Esophagus muscularis mucosa (tissue), 4 donors: ENCODE measurements at regions not wholly inside any gene's neighbourhood (a gene's known extent, or its start where the extent isn't known, plus 50 kb on each side); places are given as distances from the start of the nearest gene placed in this dataset.

ENCODE experiments used
- EP300 ChIP-seq: sonication (generic); formaldehyde crosslinking; IDR thresholded peaks from one replicate; pipeline ENCODE4 v1.6.1; 2017; ENCODE audit warnings: antibody characterized with exemption
- POLR2A ChIP-seq: fragments of 450-650 bp; IDR thresholded peaks from one replicate; pipeline ENCODE4 v1.6.1; 2017; ENCODE audit warnings: antibody characterized with exemption, moderate library complexity, mild to moderate bottlenecking, low read depth
- POLR2AphosphoS5 ChIP-seq, 2 donors: sonication (generic); formaldehyde crosslinking; IDR thresholded peaks; one replicate each; pipeline ENCODE4 v1.6.1; 2017; ENCODE audit warnings: antibody characterized with exemption in 2 of 2
- TF ChIP-seq, protein P1 (sequence below), 3 experiments: fragments of 200-600 bp in 2 of 3; fragments of 450-650 bp in 1 of 3; sonication (generic) in 2 of 3; IDR thresholded peaks; one replicate each; pipeline ENCODE4 v1.5.1; 2017 to 2019; ENCODE audit warnings: antibody characterized with exemption in 3 of 3, mild to moderate bottlenecking in 2 of 3, moderate library complexity in 1 of 3

DNA sequence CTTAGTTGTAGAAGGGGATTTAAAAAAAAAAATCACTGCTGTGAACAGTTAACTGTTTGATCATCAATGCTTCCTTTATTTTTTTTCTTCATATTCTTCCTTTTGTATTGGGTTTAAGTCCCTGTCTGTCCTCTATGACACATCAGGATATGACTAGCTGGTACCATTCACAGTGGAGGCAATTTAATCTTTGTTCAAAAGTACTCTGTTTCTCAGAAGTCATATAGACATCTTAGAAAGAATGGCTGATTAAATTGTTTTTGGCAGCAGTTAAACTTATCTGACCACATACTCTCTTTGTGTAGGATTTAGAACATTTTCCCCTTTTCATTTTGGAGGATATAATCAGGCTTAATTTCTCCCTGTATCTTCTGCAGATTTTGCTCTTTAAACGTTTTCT, 807.8 kb upstream of the CDH2 start:
- TF ChIP-seq, protein P1, sequence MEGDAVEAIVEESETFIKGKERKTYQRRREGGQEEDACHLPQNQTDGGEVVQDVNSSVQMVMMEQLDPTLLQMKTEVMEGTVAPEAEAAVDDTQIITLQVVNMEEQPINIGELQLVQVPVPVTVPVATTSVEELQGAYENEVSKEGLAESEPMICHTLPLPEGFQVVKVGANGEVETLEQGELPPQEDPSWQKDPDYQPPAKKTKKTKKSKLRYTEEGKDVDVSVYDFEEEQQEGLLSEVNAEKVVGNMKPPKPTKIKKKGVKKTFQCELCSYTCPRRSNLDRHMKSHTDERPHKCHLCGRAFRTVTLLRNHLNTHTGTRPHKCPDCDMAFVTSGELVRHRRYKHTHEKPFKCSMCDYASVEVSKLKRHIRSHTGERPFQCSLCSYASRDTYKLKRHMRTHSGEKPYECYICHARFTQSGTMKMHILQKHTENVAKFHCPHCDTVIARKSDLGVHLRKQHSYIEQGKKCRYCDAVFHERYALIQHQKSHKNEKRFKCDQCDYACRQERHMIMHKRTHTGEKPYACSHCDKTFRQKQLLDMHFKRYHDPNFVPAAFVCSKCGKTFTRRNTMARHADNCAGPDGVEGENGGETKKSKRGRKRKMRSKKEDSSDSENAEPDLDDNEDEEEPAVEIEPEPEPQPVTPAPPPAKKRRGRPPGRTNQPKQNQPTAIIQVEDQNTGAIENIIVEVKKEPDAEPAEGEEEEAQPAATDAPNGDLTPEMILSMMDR (IDR thresholded peaks at IDR 0.05), result no peak
- TF ChIP-seq POLR2AphosphoS5 (IDR thresholded peaks at IDR 0.05) (no peak), POLR2A (no peak), EP300 (no peak)
